Endodermal cell (in vitro differentiated cells): ENCODE measurements at regions not wholly inside any gene's neighbourhood (a gene's known extent, or its start where the extent isn't known, plus 50 kb on each side); places are given as distances from the start of the nearest gene placed in this dataset.

Experiments used
- DNase-seq: peaks from one replicate; pipeline ENCODE4 v3.0.0-alpha.2; 2017
- H3K27ac ChIP-seq: 2 replicates; pipeline ENCODE4 v1.5.1; 2013; ENCODE audit warnings: mild to moderate bottlenecking, low read depth, low read length, moderate library complexity
- H3K27me3 ChIP-seq: 2 replicates; pipeline ENCODE4 v1.6.1; 2013; ENCODE audit warnings: mild to moderate bottlenecking, low read length, moderate library complexity; ENCODE audit not compliant: insufficient read depth, control insufficient read depth, poor library complexity, severe bottlenecking
- H3K36me3 ChIP-seq: 2 replicates; pipeline ENCODE4 v1.7.0; 2013; ENCODE audit warnings: mild to moderate bottlenecking, low read length, moderate library complexity; ENCODE audit not compliant: control insufficient read depth, insufficient read depth
- H3K4me1 ChIP-seq: one replicate; pipeline ENCODE4 v1.7.0; 2013; ENCODE audit warnings: low read length; ENCODE audit not compliant: control insufficient read depth, insufficient read depth
- H3K4me3 ChIP-seq: 2 replicates; pipeline ENCODE4 v1.5.1; 2013; ENCODE audit warnings: mild to moderate bottlenecking, low read length, moderate library complexity
- H3K9ac ChIP-seq: 2 replicates; pipeline ENCODE4 v1.6.1; 2013; ENCODE audit warnings: mild to moderate bottlenecking, low read length, moderate library complexity; ENCODE audit not compliant: poor library complexity, severe bottlenecking; ENCODE audit errors: extremely low read depth
- H3K9me3 ChIP-seq: 2 replicates; pipeline ENCODE4 v1.6.1; 2013; ENCODE audit warnings: mild to moderate bottlenecking, low read length, moderate library complexity; ENCODE audit not compliant: control insufficient read depth
- H3K27ac Mint-ChIP-seq: 2 replicates; pipeline ENCODE4 v1.8.0; 2020; ENCODE audit warnings: mixed read lengths
- H3K27me3 Mint-ChIP-seq: 2 replicates; pipeline ENCODE4 v1.8.0; 2021; ENCODE audit warnings: mild to moderate bottlenecking, mixed read lengths; ENCODE audit not compliant: insufficient read depth
- H3K36me3 Mint-ChIP-seq: 2 replicates; pipeline ENCODE4 v1.8.0; 2020; ENCODE audit warnings: low read depth, mixed read lengths
- H3K4me1 Mint-ChIP-seq: 2 replicates; pipeline ENCODE4 v1.8.0; 2020; ENCODE audit warnings: mixed read lengths
- H3K4me3 Mint-ChIP-seq: 2 replicates; pipeline ENCODE4 v1.8.0; 2020; ENCODE audit warnings: mild to moderate bottlenecking, moderate library complexity, mixed read lengths
- H3K9me3 Mint-ChIP-seq: 2 replicates; pipeline ENCODE4 v1.8.0; 2020; ENCODE audit warnings: mild to moderate bottlenecking, mixed read lengths
- CTCF ChIP-seq: fragments of 200-600 bp; sonication (generic); conservative IDR thresholded peaks from 2 replicates; pipeline ENCODE4 v1.5.0; 2021; ENCODE audit warnings: antibody characterized with exemption, mild to moderate bottlenecking
- WGBS, 2 experiments: methylation state at CpG; one replicate each; pipeline versions ENCODE4 v1.1.5 to v1.1.7; 2013; ENCODE audit warnings: missing lambda C conversion rate in 2 of 2, mixed read lengths in 1 of 2; ENCODE audit not compliant: insufficient coverage in 1 of 2, insufficient read length in 1 of 2; 5-methylcytosine and 5-hydroxymethylcytosine counted together

GRCh38 chr2:239806758-239807434 is 218.2 kb downstream of the NDUFA10 start:
- no peak overlapping the region for H3K9ac ChIP-seq
- Mint-ChIP-seq H3K27ac (no peak overlapping the region), H3K4me1 (no peaks in the 10 kb centered on the region), H3K4me3 (no peak overlapping the region), H3K9me3 (no peaks in the 10 kb centered on the region), H3K27me3 (peaks cover 3% of the 10 kb centered on the region), H3K36me3 (no peaks in the 10 kb centered on the region)
- no peak for TF ChIP-seq CTCF
- no peak overlapping the region for H3K27ac ChIP-seq
- H3K9me3 ChIP-seq = no peaks in the 10 kb centered on the region
- H3K4me3 ChIP-seq = no peak overlapping the region
- DNase-seq = peak; percentile 31
- WGBS, 2 experiments = 88 to 93% methylated on average over 6 to 19 of the region's 19 CpGs
- H3K36me3 ChIP-seq = no peaks in the 10 kb centered on the region
- no peaks in the 10 kb centered on the region for H3K27me3 ChIP-seq
- no peaks in the 10 kb centered on the region for H3K4me1 ChIP-seq

DNA sequence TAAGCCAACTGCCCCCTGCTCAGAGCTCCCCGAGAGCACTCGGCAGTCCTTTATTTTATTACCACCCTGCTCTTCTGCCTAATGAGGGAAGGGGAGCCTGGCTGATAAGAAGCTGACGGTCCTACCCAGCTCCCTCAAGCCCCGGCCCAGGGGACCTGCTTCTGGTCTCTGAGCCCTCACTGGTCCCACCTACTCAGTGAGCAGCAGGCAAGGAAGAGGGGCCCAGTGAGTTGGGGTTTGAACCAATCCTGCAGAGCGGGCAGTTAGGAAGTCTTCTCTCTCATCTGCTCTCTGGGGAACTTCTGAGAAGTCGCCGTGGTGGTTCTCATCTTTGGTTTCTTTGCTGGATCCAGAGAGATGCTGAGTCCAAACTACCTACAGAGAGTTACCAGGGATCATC is 218.9 kb downstream of the NDUFA10 start:
- no peak overlapping the region for H3K9ac ChIP-seq
- no peak overlapping the region for H3K4me3 ChIP-seq
- no peaks in the 10 kb centered on the region for H3K36me3 ChIP-seq
- 90 to 93% methylated on average over 4 to 7 of the region's 7 CpGs for WGBS, 2 experiments
- Mint-ChIP-seq H3K9me3 (no peaks in the 10 kb centered on the region), H3K27ac (no peak overlapping the region), H3K4me1 (no peaks in the 10 kb centered on the region), H3K36me3 (no peaks in the 10 kb centered on the region), H3K4me3 (no peak overlapping the region), H3K27me3 (peaks cover 1% of the 10 kb centered on the region)
- H3K27ac ChIP-seq = no peak overlapping the region
- peak; percentile 30 for DNase-seq
- no peaks in the 10 kb centered on the region for H3K27me3 ChIP-seq
- no peak for TF ChIP-seq CTCF
- no peaks in the 10 kb centered on the region for H3K4me1 ChIP-seq
- H3K9me3 ChIP-seq = no peaks in the 10 kb centered on the region

- Histone ChIP-seq H3K9ac (no peak overlapping the region), H3K4me1 (no peaks in the 10 kb centered on the region), H3K4me3 (no peak overlapping the region), H3K27ac (no peak overlapping the region), H3K27me3 (no peaks in the 10 kb centered on the region), H3K9me3 (no peaks in the 10 kb centered on the region), H3K36me3 (no peaks in the 10 kb centered on the region)
- peaks cover 1% of the 10 kb centered on the region for H3K27me3 Mint-ChIP-seq
- peaks cover 4% of the 10 kb centered on the region for H3K9me3 Mint-ChIP-seq
- H3K4me3 Mint-ChIP-seq = no peak overlapping the region
- WGBS, 2 experiments = 92 to 96% methylated on average over 6 to 14 of the region's 14 CpGs
- no peak overlapping the region for H3K27ac Mint-ChIP-seq
- TF ChIP-seq CTCF = no peak
- H3K4me1 Mint-ChIP-seq = no peaks in the 10 kb centered on the region
- no peaks in the 10 kb centered on the region for H3K36me3 Mint-ChIP-seq
- DNase-seq = peak; percentile 10
Measured at GRCh38 chr2:239805414-239805813, 219.7 kb downstream of the NDUFA10 start.
